ENCODE measurements at regions not wholly inside any gene's neighbourhood (a gene's known extent, or its start where the extent isn't known, plus 50 kb on each side); places are given as distances from the start of the nearest gene placed in this dataset.

- no peak for DNase-seq
Measured at GRCh38 chr16:62564291-62564690, 528.1 kb upstream of the CDH8 start.

DNA sequence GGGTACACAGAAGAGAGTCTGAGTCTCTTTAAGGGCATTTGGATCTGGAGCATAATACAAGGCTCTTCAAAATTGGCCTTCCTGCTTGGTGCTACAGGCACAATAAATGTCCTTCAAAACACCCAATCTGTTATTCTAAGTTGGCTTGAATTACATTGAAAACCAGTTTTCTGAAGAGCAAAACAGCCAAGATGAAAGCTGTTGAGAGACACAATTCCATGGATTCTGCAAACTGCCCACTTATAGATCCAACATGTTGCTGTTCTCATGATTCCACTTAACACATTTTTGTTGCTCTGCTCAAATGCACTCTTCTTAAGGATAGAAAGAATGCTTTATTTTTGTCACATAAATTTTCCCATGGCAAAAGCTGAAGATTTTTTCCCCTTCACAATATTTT is 525.9 kb upstream of the CDH8 start:
- no peak for DNase-seq

DNA sequence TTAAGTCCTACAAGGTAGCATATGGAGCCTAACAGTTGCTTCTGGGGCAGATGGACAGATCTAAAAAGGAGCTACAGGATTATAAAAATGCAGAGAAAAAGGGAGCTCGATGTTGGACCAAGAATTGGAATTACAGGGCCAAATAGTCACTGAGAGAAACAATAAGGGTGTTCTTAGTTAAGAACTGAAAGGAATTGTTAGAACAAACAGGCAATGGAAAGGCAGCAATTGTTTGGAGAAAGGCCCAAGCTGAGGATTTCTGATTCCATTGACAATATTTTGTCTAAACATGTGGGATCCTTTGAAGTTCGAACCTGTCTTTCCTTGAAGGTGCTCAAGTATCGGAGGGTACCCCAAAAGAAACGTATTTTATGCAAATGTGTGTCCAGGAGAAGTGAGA is 513.6 kb upstream of the CDH8 start:
- no peak for DNase-seq

DNA sequence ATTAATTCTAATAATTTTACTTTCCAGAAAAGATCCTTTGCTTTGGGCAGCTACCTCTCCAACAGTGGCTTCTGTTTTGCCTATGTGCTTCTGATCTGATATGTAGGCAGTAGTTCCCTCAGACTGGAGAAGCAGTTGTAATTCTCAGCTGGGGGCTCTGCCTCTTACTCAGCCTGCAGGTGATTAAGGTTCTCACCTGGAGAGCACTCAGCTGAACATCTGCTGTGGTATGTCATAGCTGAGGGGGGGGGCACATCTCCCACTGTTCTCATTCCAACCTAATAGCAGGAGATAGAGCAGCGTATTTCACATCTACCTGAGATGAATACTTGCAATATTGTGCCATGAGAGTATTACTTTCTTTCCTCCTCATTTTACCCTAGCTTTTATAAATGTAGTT is 511.9 kb upstream of the CDH8 start:
- DNase-seq, result no peak

GRCh38 chr16:62546701-62547100 is 510.5 kb upstream of the CDH8 start:
- DNase-seq, result no peak

DNA sequence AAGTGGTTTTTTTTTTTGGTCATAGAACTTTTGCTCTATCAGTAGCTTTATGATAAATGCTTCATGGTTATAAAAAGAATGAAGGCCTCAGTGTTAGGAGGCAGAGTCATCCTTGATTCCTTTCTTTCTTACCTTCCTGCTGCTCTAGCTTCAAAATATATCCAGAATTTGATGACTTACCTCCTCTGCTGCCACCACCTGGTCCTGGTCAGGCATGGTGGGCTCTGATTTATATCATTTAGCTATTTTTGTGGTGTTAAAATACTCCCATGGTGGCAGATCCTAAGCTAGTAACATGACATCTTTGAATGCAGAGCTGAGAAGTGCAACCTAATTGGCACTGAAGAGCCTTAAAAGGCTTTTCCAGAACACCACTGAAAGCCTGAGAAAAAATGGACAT is 508.8 kb upstream of the CDH8 start:
- no peak for DNase-seq

DNA sequence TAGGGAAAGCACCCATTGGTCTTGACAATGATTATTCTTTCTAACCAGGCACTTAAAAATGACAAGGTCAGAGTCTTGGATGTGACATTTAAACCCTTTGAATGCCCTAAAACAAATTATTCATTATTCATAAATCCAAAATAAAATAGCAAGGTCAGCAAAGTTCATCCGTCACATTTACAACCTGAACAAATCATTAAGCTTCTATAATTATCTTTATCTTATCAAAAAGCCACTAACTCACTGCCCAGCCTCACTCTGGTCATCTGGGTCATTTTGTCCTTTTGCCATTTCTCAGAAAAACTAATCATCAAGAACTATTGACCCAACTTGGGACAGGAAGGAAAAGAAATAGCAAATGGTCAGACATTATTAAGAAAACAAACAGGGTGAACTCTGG is 507.3 kb upstream of the CDH8 start:
- DNase-seq, result no peak

GRCh38 chr16:62539657-62540056 is 503.4 kb upstream of the CDH8 start:
- DNase-seq, result no peak

DNA sequence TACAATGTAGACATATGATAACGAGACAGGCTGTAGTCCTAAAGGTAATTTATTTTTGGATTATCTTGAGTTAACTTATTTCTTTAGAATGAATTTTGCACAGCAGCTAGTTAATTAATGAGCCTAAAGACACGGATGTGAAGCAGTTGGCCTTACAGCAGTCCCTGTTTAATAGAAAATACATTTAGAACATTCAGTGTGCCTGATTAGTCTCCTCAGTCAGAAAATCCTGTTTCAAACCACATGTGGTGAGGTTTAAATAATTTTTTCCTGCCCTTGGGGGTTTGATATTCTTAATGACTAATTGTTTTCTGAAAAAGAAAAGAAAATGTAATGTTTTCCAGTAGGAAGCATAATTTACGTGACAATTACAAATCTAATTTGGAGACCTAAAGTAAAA is 494.2 kb upstream of the CDH8 start:
- DNase-seq, result no peak

DNA sequence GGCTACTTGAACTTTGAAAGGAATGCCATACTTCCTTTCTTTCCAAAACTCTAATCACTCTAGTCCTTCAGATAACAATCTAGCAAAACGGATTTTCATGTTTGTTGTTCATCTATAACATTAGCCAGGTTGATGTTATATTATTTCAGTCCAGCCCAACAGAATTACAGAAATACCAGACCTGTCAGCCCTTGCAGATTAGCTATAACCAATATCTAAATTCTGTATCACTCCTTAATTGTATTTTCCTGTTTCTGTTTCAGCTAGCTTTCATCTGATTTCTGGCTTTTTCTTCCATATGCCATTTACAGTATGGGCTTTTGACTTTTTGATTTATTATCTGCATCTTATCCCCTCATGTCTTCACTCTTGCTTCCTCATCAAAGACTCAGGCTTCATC is 479.8 kb upstream of the CDH8 start:
- DNase-seq, result no peak

GRCh38 chr16:62503073-62503472 is 466.8 kb upstream of the CDH8 start:
- DNase-seq, result no peak

DNA sequence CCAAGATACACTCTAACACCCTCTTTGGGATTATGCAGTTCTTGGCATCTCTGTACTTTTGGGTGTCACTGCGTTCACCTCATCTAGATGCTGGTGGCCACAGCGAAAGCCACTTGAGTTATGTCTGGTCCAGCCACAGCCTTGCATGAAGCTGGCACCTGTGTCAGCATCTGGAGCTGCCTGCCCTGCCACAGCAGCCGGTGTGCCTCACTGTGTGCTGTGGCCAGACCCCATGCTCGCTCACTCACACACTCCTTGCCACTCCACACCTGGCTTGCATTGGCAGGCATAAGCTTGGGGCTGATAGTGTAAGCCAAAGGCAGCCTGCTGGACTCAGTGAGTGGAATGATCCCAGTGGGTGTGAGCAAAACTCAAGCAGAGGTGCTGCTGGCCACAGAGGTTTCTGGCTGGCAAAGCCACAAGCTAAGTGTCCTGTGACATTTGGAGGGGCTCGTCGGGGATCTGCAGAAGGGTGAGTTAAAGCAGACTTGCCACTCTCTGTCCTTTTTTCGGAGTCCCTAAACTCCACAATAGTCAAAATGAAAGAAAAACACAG is 442.7 kb upstream of the CDH8 start:
- no peak for DNase-seq

GRCh38 chr16:62477796-62478195 is 441.6 kb upstream of the CDH8 start:
- no peak for DNase-seq

DNA sequence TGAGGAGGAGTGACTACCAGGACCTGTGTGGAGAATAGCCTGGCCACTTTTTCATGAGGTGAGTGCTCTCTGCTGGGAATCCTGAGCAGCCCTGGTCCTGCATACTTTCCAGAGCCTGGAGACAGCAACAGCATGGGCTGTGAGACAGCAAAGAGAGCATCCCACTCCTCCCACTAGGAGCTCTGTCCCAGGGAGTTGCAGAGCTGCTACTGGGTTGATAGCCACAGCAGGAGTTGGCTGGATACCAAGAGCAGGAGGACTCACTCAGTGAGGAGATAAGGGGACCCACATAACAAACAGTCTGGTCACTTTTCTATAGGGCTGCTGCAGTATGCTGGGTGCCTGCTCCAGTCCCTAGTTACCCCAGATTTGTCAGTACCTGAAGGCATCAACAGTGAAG is 439.3 kb upstream of the CDH8 start:
- no peak for DNase-seq

DNA sequence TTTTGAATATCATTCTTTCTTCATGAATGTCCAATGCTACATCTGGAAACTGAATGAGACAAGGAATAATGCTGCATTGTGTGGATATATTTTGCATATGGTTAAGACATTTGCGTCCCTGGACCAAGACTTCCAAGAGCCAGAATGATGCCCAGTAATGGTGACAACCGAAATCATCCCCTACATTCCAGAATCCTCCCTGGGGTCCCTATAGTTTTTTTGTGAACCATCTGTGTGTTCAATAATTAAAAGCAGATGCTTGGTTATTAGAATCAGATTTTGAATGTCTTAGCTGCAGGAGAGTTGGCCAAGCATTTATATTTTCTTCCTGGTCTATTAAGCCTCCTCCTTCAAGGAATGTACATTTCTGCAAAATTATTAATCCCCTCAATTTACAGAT is 426.7 kb upstream of the CDH8 start:
- DNase-seq, result no peak

GRCh38 chr16:62450291-62450690 is 414.1 kb upstream of the CDH8 start:
- DNase-seq, result no peak

DNA sequence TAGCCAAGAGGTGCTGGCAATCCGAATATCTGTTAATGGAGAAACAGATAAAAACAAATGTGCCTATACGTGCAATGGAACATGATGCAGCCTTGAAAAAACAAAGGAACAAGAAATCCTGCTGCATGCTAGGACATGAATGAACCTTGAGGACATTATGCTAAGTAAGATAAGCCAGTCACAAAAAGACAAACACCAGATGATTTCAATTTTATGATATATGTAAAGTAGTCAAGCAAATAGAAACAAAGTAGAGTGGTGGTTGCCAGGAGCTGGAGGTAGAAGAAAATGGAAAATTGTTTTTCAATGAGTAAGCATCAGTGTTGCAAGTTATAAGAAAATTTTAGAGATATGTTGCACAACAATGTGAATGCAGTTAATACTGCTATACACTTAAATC is 409.7 kb upstream of the CDH8 start:
- DNase-seq, result no peak

GRCh38 chr16:62424206-62424605 is 388.0 kb upstream of the CDH8 start:
- no peak for DNase-seq

DNA sequence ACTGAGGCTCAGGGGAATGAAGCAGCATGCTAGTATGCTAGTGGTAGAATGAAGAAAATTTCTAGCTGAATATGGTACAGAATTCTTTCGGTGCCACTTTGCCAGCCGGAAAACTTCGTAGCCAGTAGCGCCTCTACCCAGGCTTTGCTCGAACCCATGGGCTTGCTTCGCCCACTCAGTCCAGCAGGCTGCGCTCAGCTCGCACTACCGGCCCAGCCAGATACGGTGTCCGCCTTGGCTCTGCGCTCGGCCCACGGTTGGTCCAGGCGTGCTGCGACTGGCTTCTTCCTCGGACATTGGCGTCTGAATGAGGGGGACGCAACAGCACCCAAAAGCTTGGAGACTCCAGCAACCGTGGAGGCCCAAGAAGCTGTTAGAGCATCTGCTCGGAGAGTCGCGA is 372.5 kb upstream of the CDH8 start:
- DNase-seq, result no peak

GRCh38 chr16:62406387-62406786 is 370.1 kb upstream of the CDH8 start:
- no peak for DNase-seq

- DNase-seq, result no peak
Measured at GRCh38 chr16:62404842-62405611, 368.8 kb upstream of the CDH8 start.

- no peak for DNase-seq
Measured at GRCh38 chr16:62392698-62393097, 356.5 kb upstream of the CDH8 start.

GRCh38 chr16:62391940-62392339 is 355.7 kb upstream of the CDH8 start:
- no peak for DNase-seq

DNA sequence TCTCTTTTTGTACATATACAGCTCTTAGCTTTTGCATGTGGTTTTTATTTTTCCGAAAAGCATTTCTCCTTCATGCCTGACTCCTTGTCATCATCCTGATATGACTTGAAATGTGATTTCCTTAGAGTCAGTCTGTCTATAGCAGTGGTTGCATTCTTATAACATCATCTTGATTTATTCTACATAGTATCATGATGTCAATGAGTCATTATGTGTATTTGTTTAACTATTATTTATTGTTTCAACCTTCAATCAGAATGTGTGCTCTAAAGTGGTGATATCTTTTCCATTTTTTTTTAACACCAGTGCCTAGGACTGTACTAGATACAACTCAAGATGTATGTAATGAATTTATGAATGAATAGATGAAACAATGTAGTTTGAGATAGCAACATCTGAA is 354.9 kb upstream of the CDH8 start:
- DNase-seq, result no peak

GRCh38 chr16:62390214-62390613 is 354.0 kb upstream of the CDH8 start:
- no peak for DNase-seq
